Motor neuron (in vitro differentiated cells): ENCODE measurements at regions not wholly inside any gene's neighbourhood (a gene's known extent, or its start where the extent isn't known, plus 50 kb on each side); places are given as distances from the start of the nearest gene placed in this dataset.
A peak's percentile ranks its signal among the peaks of the same experiment; 100 is the strongest.
"Not testable (repeated sequence)": the region's sequence is repeated elsewhere in the genome, so short reads cannot be mapped to it uniquely, and the experiment has no call there.

ENCODE experiments used
- ATAC-seq, 8 experiments: fragments of 200-7000 bp; cut with Tn5 transposase; replicated peaks in 6 of 8; 2 replicates each; pipeline ENCODE4 v1.8.0; 2021; ENCODE audit warnings: mild to moderate bottlenecking in 8 of 8, moderate library complexity in 8 of 8
- H3K27ac ChIP-seq, 2 donors: fragments of 250-450 bp; sonication (Bioruptor Pico); 2 replicates each; pipeline ENCODE4 v1.9.0; 2021; ENCODE audit warnings: antibody characterized with exemption in 2 of 2, mild to moderate bottlenecking in 2 of 2, moderate library complexity in 1 of 2
- H3K4me1 ChIP-seq, 2 donors: fragments of 250-450 bp; sonication (Bioruptor Pico); replicated peaks in 1 of 2; 2 replicates each; pipeline ENCODE4 v1.6.1; 2021; ENCODE audit warnings: antibody characterized with exemption in 2 of 2, mild to moderate bottlenecking in 2 of 2, moderate library complexity in 1 of 2
- H3K4me3 ChIP-seq, 5 donors: fragments of 250-450 bp; sonication (Bioruptor Pico); 2 replicates each; pipeline ENCODE4 v1.9.0; 2021; ENCODE audit warnings: antibody characterized with exemption in 5 of 5, mild to moderate bottlenecking in 5 of 5, moderate library complexity in 4 of 5
- WGBS, 10 experiments: fragments of 450-650 bp; shearing (Covaris generic); methylation state at CpG; one replicate each; pipeline ENCODE4 v1.0.0; 2022; 5-methylcytosine and 5-hydroxymethylcytosine counted together
- in situ Hi-C, 9 experiments: fragments of 400-800 bp; cut with MboI; loops; one replicate each; pipeline ENCODE4 v1.15.0; 2021; ENCODE audit warnings: low sequenced_read_pairs in 9 of 9, low pct_unique_long_range_greater_than_20kb in 2 of 9; ENCODE audit not compliant: unreplicated experiment in 9 of 9

DNA sequence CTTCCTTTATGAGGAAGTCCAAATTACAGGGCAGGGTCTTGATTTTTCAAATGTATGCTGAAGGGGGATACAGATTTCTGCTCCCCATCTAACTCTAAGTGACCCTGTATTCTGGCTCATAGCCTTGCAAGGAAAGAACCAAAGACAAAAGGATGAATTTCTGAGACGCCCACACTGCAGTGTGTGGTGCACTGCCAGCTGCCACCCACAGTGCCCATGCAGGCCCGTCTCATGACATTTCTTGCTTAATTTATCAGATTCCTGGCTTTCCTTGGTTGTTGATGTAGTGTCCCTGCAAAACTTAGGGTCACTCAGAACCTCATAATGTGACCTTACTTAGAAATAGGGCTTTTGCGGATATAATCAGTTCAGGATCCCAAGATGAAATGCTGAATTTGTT, 68.0 kb downstream of the CBLN4 start:
- H3K27ac ChIP-seq = no peak overlapping the region
- H3K4me3 ChIP-seq = no peak overlapping the region
- no peaks in the 10 kb centered on the region for H3K4me1 ChIP-seq
- WGBS, 10 experiments = 0 to 100% (median 100%) methylated on average over 1 to 3 of the region's 3 CpGs; no CpG with 5 or more reads in 5 of the 10 experiments
- in situ Hi-C loops = no loop called here
- ATAC-seq = no peak

DNA sequence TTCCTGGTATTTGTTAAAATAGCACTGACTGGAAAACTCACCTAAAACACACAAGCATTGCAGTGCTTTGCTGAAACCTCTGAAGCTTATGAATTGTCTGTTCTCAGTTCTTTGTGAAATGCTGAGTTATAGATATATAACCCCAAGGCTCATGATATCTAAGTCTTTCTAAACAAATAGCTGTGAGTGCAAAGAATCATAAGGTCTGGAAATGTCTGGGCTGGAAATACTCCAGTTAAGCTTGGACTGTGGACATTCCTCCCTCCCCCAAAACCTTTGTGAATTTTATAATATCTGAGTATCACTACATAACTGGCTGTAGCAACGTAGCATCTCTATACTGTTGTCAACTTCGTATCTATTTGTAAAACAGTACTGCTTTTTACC, 69.1 kb downstream of the CBLN4 start:
- in situ Hi-C loops = no loop called here
- Histone ChIP-seq H3K27ac (no peak overlapping the region), H3K4me1 (no peaks in the 10 kb centered on the region), H3K4me3 (no peak overlapping the region)
- WGBS, 10 experiments = 0 to 81% (median 48%) methylated on average over 1 to 2 of the region's 2 CpGs; no CpG with 5 or more reads in 1 of the 10 experiments
- no peak for ATAC-seq

DNA sequence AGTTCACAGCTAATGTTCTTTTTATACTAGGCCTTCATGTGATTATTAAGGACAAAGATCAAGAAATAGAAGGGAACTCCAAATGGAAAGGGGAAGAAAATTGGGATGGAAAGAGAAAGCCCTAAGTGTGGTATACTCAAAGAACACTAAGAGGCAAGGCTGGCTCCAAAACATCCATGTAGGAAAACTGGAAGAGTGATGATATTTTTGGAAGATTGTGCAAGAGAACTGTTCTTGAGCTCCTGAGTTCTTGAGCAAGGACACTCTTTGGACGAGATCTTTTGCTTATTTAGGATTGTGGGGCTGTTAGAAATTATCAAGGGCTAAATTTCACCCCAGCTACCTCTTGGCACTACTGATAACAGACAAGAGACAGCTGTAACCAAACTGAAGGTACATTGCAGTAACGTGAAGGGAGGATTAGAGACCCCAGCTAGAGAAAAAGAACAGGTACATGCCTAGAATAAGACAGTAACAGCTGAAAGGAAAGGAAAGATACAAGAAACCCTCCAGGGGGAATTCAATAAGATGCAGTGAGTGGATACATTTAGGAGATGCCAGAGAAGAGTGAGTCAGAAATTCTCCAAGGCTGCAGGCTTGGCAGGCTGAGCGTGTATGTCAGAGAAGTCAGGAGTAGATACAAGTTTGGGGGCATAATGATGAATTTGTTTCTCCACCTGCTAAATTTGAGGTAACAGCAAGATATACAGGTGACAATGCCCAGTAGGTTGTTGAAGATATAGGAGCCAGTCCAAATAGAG, 69.7 kb downstream of the CBLN4 start:
- 0 to 52% (median 6%) methylated on average over 1 to 3 of the region's 3 CpGs; no CpG with 5 or more reads in 2 of the 10 experiments for WGBS, 10 experiments
- Histone ChIP-seq H3K4me3 (no peak overlapping the region), H3K4me1 (no peaks in the 10 kb centered on the region), H3K27ac (no peak overlapping the region)
- ATAC-seq = peak in 1 of 8 experiments; percentile 69
- in situ Hi-C loops = no loop called here

DNA sequence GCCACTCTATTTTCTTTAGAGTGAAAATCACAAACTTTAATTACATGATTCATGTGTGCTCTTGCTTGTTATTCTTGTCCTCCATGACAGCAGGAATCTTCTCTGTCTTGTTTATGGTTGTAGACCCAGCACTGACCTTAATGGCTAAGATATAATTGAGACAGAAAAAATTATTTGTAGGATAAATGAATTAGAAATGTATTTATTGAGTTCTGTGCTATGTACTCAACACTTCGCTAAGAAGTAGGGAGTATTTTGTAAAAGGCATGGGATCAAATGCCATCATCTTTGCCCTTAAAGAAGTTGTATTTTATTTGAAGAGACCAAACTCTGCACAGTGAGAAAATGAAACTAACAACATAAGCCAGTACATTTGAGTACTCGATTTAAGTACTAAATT, 71.2 kb downstream of the CBLN4 start:
- in situ Hi-C loops = no loop called here
- WGBS, 10 experiments = 0 to 100% (median 41%) methylated on average over 1 to 2 of the region's 2 CpGs
- Histone ChIP-seq H3K4me1 (no peaks in the 10 kb centered on the region), H3K4me3 (no peak overlapping the region), H3K27ac (no peak overlapping the region)
- no peak for ATAC-seq

DNA sequence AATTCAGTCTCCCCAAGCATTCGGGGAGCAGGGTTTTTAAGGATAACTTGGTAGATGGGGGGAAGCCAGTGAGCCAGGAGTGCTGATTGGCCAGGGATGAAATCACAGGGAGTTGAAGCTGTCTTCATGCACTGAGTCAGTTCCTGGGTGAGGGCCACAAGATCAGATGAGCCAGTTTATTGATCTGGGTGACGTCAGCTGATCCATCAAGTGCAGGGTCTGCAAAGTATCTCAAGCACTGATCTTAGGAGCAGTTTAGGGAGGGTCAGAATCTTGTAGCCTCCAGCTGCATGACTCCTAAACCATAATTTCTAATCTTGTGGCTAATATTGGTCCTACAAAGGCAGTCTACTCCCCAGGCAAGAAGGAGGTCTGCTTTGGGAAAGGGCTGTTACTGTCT, 74.4 kb downstream of the CBLN4 start:
- in situ Hi-C loops, H3K4me3 ChIP-seq, H3K27ac ChIP-seq, ATAC-seq, H3K4me1 ChIP-seq: not testable (repeated sequence)
- WGBS, 10 experiments = 100% methylated on average over 1 of the region's 2 CpGs; no CpG with 5 or more reads in 9 of the 10 experiments

DNA sequence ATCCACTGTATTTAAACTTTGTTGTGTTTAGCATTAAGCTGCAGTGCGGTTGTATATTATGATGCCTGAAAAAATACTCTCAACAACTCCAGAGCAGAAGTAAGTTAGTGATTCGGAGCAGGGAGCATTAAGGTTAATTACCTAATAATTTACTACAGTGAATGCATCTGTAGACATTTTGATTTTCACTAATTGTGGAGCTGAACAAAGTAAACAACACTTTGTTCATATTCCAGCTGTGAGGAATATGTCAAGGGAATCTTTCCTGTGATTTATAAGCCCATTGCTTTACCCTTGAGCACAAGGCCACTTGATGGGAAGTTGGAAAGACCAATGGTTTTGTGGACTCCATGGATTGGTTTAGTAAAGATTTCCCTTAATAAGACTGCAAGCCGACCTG, 77.1 kb downstream of the CBLN4 start:
- Histone ChIP-seq H3K4me3 (no peak overlapping the region), H3K27ac (no peak overlapping the region), H3K4me1 (no peaks in the 10 kb centered on the region)
- in situ Hi-C loops = no loop called here
- no peak for ATAC-seq
- WGBS, 10 experiments = 0 to 80% (median 59%) methylated on average over 1 to 3 of the region's 3 CpGs

DNA sequence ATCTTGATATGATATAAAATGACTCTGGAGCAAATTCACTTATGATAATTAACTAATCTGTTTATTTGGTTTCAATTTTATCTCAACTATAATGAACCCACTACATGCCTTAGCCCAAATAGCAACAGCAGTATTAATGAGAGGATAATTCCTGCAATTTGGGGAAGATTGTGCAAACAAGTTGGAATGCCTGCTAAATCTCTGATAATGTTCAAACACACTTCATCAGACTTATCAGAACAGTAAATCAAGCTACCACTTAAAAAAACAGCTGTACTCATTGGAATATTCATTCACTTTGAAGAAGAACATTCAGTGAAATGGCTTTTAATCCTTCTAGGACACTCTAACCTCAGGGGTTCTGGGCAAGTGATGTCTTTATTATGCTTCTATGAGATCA, 85.4 kb downstream of the CBLN4 start:
- in situ Hi-C loops = no loop called here
- Histone ChIP-seq H3K27ac (no peak overlapping the region), H3K4me1 (no peaks in the 10 kb centered on the region), H3K4me3 (no peak overlapping the region)
- ATAC-seq = no peak

DNA sequence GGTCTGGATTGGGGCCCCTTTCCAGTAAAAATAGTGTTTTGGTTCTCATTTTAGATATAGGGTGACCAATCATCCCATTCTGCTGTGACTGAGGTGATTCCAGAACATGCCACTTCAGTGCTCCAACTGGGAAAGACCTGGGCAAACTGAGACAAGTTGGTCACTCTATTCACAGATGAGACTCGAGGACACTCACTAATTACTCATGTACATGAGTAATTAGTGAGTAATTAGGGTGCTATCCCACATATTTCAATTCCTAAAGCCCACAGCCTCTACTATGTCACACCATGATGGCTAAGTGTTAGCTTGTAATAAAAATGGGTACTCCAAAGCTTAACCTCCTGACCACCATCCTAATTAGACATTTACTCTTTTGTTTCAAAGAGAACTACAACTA, 86.0 kb downstream of the CBLN4 start:
- in situ Hi-C loops = no loop called here

DNA sequence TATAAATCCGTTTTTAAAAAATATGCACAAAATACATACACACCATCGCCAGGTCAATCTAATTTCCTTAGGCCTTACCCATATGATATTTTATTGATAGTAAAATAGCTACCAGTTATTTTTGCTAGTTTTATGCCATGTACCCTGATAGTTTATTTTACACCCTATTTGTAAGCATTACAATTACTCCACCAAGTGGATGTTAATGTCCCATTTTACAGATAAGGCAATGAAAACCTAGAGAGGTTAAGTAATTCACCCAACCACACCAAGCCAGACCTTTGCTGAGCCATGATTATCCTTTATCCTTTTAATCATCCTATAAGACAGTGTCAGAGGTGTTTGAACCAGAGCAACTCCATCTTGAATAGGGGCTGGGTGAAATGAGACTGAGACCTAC, 86.8 kb downstream of the CBLN4 start:
- H3K4me1 ChIP-seq = no peaks in the 10 kb centered on the region
- WGBS, 10 experiments = 0 to 96% (median 60%) methylated on average over 1 to 2 of the region's 2 CpGs; no CpG with 5 or more reads in 2 of the 10 experiments
- ATAC-seq = no peak
- H3K4me3 ChIP-seq = no peak overlapping the region
- in situ Hi-C loops = no loop called here
- no peak overlapping the region for H3K27ac ChIP-seq

More for the DNA sequence above, 86.0 kb downstream of the CBLN4 start:
- Histone ChIP-seq H3K27ac (no peak overlapping the region), H3K4me1 (no peaks in the 10 kb centered on the region), H3K4me3 (no peak overlapping the region)
- 0 to 33% methylated on average over 1 of the region's 1 CpG; no CpG with 5 or more reads in 8 of the 10 experiments for WGBS, 10 experiments
- ATAC-seq = no peak

DNA sequence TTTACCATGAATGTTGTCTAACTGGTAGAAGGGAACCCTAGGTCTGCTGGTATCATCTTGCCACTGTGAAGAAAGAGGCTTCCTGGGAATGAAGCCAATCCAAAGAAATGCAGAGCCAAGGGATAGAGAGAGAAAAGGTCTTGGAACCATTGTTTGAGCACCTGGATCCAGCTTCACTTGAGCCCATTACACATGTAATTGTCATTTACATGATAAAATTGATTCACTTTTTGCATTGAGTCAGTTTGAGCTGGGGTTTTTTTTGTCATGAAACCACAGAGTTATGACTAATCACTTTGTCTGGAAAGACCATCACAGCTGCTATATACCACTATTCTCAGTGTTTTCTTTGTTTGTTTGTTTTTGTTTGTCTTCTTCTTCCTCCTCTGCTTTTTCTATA, 112.3 kb downstream of the CBLN4 start:
- no peak for ATAC-seq
- H3K27ac ChIP-seq = no peak overlapping the region
- H3K4me3 ChIP-seq = no peak overlapping the region
- in situ Hi-C loops = no loop called here
- no peaks in the 10 kb centered on the region for H3K4me1 ChIP-seq

DNA sequence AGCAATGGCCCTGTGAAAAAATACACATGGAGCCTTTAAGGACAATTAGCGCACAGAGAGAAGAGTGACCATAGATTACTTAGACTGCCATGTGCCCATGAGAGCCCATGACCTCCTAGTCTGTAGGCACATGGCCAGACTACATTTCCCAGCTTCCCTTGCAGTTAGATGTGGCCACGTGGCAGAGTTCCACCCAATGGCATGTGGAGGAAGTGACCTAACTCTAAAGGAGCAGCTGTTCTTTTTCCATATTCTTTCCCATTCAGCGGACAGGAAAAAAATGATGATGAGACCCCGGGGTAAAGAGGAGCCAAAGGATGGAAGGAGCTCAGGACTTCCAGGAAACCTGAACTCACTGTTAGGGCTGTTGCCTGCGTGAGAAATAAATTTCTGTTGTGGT, 116.6 kb downstream of the CBLN4 start:
- Histone ChIP-seq H3K4me1 (no peaks in the 10 kb centered on the region), H3K27ac (no peak overlapping the region), H3K4me3 (no peak overlapping the region)
- in situ Hi-C loops = no loop called here
- peak in 1 of 8 experiments; percentile 28 for ATAC-seq
- WGBS, 10 experiments = 0 to 93% (median 29%) methylated on average over 1 to 4 of the region's 5 CpGs; no CpG with 5 or more reads in 3 of the 10 experiments

DNA sequence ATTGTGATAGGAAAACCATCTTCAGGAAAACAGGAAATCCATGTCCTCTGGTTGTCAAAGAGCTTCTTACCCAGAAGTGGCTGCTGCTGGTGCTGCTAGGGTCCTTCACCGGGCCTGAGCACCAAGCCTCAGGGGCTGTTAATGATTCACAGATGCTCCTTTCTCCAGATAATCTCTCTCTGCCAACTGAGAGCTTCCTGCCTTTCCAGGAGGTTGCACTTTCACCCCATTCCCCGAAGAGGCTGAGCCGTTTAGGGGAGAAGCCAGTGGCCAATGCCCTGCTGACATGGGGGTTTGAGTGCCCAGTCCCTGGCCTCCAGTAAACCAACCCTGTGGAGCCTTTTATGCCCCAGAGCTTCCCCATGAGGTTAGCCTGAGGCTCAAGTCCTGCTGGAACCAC, 122.4 kb downstream of the CBLN4 start:
- Histone ChIP-seq H3K4me1 (no peaks in the 10 kb centered on the region), H3K4me3 (no peak overlapping the region), H3K27ac (no peak overlapping the region)
- ATAC-seq = peak in 3 of 8 experiments; percentile 25 to 61 (median 27)
- in situ Hi-C loops = no loop called here
- 0 to 39% (median 10%) methylated on average over 1 to 3 of the region's 3 CpGs; no CpG with 5 or more reads in 6 of the 10 experiments for WGBS, 10 experiments

DNA sequence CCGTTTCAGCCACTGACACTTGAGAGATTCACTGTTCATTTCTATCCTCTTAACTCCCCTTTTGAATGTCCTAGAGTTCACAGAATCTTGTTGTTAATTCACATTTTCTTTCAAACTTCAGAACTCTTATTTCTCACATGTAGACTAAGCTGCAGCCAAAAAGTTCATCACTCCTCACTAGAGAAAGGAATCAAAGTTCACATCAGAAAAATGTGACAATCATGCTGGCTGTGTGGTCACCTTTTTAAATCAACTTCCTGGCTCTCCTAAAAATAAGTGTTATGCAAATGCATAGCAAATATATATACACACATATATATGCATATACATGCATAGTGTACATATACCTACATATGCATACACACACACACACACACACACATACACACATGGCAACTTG, 123.0 kb downstream of the CBLN4 start:
- ATAC-seq = peak in 1 of 8 experiments; percentile 41
- in situ Hi-C loops = no loop called here
- WGBS, 10 experiments = 0 to 100% (median 42%) methylated on average over 1 of the region's 1 CpG; no CpG with 5 or more reads in 4 of the 10 experiments
- H3K4me3 ChIP-seq = no peak overlapping the region
- H3K4me1 ChIP-seq = no peaks in the 10 kb centered on the region
- no peak overlapping the region for H3K27ac ChIP-seq

DNA sequence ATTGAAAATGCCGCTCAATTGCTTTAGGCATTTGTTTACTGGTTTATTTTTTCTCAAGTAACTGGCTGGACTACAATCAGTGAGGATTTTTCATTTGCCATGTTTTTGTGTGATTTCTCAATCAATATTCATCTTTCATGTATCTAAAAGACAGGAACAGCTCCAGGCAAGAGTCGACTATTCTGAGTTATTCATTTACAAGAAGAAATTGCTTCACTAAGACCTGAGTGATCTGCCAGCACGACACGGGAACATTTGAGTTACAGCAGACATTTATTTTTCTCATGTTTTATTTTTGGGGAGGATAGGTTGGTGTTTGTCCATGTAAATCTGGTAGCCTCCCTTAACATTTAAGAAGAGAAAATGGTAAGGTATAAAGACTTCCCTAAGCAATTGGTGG, 124.1 kb downstream of the CBLN4 start:
- no peak for ATAC-seq
- 0 to 80% (median 36%) methylated on average over 1 to 4 of the region's 4 CpGs; no CpG with 5 or more reads in 1 of the 10 experiments for WGBS, 10 experiments
- Histone ChIP-seq H3K4me3 (no peak overlapping the region), H3K4me1 (no peaks in the 10 kb centered on the region), H3K27ac (no peak overlapping the region)
- in situ Hi-C loops = no loop called here
